SU-DHL-6 (cell line): ENCODE measurements at regions not wholly inside any gene's neighbourhood (a gene's known extent, or its start where the extent isn't known, plus 50 kb on each side); places are given as distances from the start of the nearest gene placed in this dataset.
"Not testable (repeated sequence)": the region's sequence is repeated elsewhere in the genome, so short reads cannot be mapped to it uniquely, and the experiment has no call there.

ENCODE experiments used
- H2AFZ ChIP-seq: fragments of 200-600 bp; sonication (generic); 2 replicates; pipeline ENCODE4 v1.6.1; 2014; ENCODE audit warnings: low read depth, mild to moderate bottlenecking, moderate library complexity, mixed read lengths, antibody characterized with exemption, low read length; ENCODE audit not compliant: severe bottlenecking
- H3F3A ChIP-seq: fragments of 200-600 bp; shearing (Covaris generic); 2 replicates; pipeline ENCODE4 v1.6.0; 2016; ENCODE audit warnings: antibody characterized with exemption, mild to moderate bottlenecking; ENCODE audit not compliant: insufficient read depth
- H3K27ac ChIP-seq: fragments of 200-600 bp; sonication (generic); 2 replicates; pipeline ENCODE4 v1.5.1; 2016; ENCODE audit warnings: low read depth, mild to moderate bottlenecking, low read length, moderate library complexity, mixed read lengths
- H3K27me3 ChIP-seq: fragments of 200-600 bp; sonication (generic), shearing (Covaris generic); 2 replicates; pipeline ENCODE4 v1.6.0; 2014; ENCODE audit warnings: mild to moderate bottlenecking, low read length
- H3K36me3 ChIP-seq: fragments of 200-600 bp; sonication (generic); 2 replicates; pipeline ENCODE4 v1.6.1; 2014; ENCODE audit warnings: mild to moderate bottlenecking, low read length, mixed read lengths
- H3K4me2 ChIP-seq: fragments of 300-600, 200-600 bp; shearing (Covaris generic), sonication (generic); 2 replicates; pipeline ENCODE4 v1.6.0; 2014; ENCODE audit warnings: low read length, low read depth, mild to moderate bottlenecking; ENCODE audit not compliant: poor library complexity, severe bottlenecking
- H3K4me3 ChIP-seq: fragments of 200-600 bp; sonication (generic); 2 replicates; pipeline ENCODE4 v1.5.1; 2014; ENCODE audit warnings: antibody characterized with exemption, low read length, mild to moderate bottlenecking, mixed read lengths; ENCODE audit not compliant: insufficient read depth, poor library complexity, severe bottlenecking
- H3K79me2 ChIP-seq: fragments of 200-600 bp; sonication (generic); 2 replicates; pipeline ENCODE4 v1.6.1; 2014; ENCODE audit warnings: mild to moderate bottlenecking, low read length, moderate library complexity; ENCODE audit not compliant: insufficient read depth
- H3K9ac ChIP-seq: fragments of 200-600 bp; sonication (generic); 2 replicates; pipeline ENCODE4 v1.7.0; 2014; ENCODE audit warnings: mild to moderate bottlenecking, low read length
- H3K9me2 ChIP-seq: fragments of 200-600 bp; sonication (generic); replicated peaks from 2 replicates; pipeline ENCODE4 v1.6.1; 2014; ENCODE audit warnings: low read length; ENCODE audit not compliant: insufficient read depth
- H3K9me3 ChIP-seq: fragments of 200-600 bp; sonication (generic); 2 replicates; pipeline ENCODE4 v1.6.1; 2014; ENCODE audit warnings: low read length, mixed read lengths; ENCODE audit not compliant: insufficient read depth
- H4K20me1 ChIP-seq: fragments of 200-600 bp; sonication (generic); 2 replicates; pipeline ENCODE4 v1.6.1; 2014; ENCODE audit warnings: low read depth, mild to moderate bottlenecking, antibody characterized with exemption, low read length, moderate library complexity, mixed read lengths
- CTCF ChIP-seq: fragments of 200-600 bp; sonication (generic); IDR thresholded peaks from one replicate; pipeline ENCODE4 v1.5.1; 2017; ENCODE audit warnings: antibody characterized with exemption, mild to moderate bottlenecking, low read length, moderate library complexity; ENCODE audit not compliant: insufficient read depth, poor library complexity, severe bottlenecking
- EZH2phosphoT487 ChIP-seq: fragments of 200-600 bp; sonication (generic), shearing (Covaris generic); conservative IDR thresholded peaks from 2 replicates; pipeline ENCODE4 v1.6.1; 2018; ENCODE audit warnings: mild to moderate bottlenecking, antibody characterized with exemption, low read length, moderate library complexity, mixed read lengths

DNA sequence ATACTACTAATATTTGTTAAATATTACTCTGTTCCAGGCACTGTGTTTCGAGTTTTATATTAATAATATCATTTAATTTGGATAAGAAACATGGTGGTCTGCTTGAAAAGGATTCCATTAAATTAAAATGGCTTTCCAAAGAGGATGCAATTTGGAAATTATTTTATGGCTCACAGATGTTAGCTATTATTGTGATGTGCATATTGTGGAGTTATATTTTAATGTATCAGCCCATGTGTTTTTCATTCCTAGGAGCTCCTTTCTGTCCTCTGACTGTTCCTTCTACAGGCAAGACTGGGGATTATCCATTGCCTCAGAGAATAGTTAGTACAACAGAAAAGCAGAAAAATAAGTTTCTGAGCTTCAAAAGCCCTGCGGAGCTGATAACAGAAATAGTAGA, 376.7 kb upstream of the PDZRN3 start:
- Histone ChIP-seq H3K9ac (no peak overlapping the region), H3K79me2 (no peaks in the 10 kb centered on the region), H3K27me3 (no peaks in the 10 kb centered on the region), H3K4me2 (no peak overlapping the region), H3K9me3 (no peaks in the 10 kb centered on the region), H3F3A (no peaks in the 10 kb centered on the region), H4K20me1 (no peaks in the 10 kb centered on the region), H2AFZ (no peak overlapping the region), H3K9me2 (no peaks in the 10 kb centered on the region), H3K27ac (no peak overlapping the region), H3K4me3 (no peak overlapping the region), H3K36me3 (no peaks in the 10 kb centered on the region)
- TF ChIP-seq EZH2phosphoT487 (no peak), CTCF (no peak)

GRCh38 chr3:74000725-74001124, 376.0 kb upstream of the PDZRN3 start:
- Histone ChIP-seq H3K36me3 (no peaks in the 10 kb centered on the region), H3K9me3 (no peaks in the 10 kb centered on the region), H3K27ac (no peak overlapping the region), H3K9me2 (no peaks in the 10 kb centered on the region), H3K79me2 (no peaks in the 10 kb centered on the region), H3K27me3 (no peaks in the 10 kb centered on the region), H3F3A (no peaks in the 10 kb centered on the region), H2AFZ (no peak overlapping the region), H3K9ac (no peak overlapping the region), H3K4me2 (no peak overlapping the region), H4K20me1 (no peaks in the 10 kb centered on the region), H3K4me3 (no peak overlapping the region)
- no peak for TF ChIP-seq EZH2phosphoT487
- no peak for TF ChIP-seq CTCF

DNA sequence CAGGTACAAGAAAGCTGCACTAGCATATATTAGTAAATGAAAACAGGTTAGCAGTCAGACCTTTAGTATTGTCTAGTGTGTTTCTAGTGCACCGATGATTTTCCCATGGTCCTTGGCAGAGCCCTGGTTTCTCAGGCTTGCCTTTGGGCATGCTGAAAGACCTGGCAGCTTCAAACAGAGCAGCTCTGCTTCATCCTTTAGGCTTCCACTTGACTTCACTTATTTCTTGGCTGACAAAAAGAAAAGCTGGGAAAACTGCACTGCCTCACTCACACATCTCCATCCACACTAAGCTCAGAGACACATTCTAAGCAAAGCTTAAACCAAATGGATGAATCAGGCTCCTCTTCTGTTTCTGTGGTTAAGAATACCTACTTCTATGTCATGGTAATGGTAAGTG, 374.8 kb upstream of the PDZRN3 start:
- Histone ChIP-seq H3K4me3 (no peak overlapping the region), H4K20me1 (no peaks in the 10 kb centered on the region), H3K4me2 (no peak overlapping the region), H3K27ac (no peak overlapping the region), H3K9me2 (no peaks in the 10 kb centered on the region), H3F3A (no peaks in the 10 kb centered on the region), H2AFZ (no peak overlapping the region), H3K9me3 (no peaks in the 10 kb centered on the region), H3K36me3 (no peaks in the 10 kb centered on the region), H3K9ac (no peak overlapping the region), H3K79me2 (no peaks in the 10 kb centered on the region), H3K27me3 (no peaks in the 10 kb centered on the region)
- TF ChIP-seq CTCF (no peak), EZH2phosphoT487 (no peak)

DNA sequence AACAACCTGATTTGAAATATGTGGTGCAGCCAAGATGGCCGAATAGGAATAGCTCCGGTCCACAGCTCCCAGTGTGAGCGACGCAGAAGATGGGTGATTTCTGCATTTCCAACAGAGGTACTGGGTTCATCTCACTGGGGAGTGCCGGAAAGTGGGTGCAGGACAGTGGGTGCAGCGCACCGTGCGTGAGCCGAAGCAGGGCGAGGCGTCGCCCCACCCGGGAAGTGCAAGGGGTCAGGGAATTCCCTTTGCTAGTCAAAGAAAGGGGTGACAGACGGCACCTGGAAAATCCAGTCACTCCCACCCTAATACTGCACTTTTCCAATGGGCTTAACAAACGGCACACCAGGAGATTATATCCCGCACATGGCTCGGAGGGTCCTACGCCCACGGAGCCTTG, 365.9 kb upstream of the PDZRN3 start:
- H3K9ac ChIP-seq, H3K36me3 ChIP-seq, H3K9me2 ChIP-seq, H3K27ac ChIP-seq, H3K27me3 ChIP-seq, H3K9me3 ChIP-seq, H3K79me2 ChIP-seq, H4K20me1 ChIP-seq, H2AFZ ChIP-seq, H3K4me3 ChIP-seq, H3F3A ChIP-seq, H3K4me2 ChIP-seq: not testable (repeated sequence)
